ENCODE measurements at regions not wholly inside any gene's neighbourhood (a gene's known extent, or its start where the extent isn't known, plus 50 kb on each side); places are given as distances from the start of the nearest gene placed in this dataset.

GRCh38 chr11:19315511-19315910, 74.8 kb upstream of the E2F8 start:
- TF ChIP-seq NCOA1 (IDR thresholded peaks at IDR 0.05; ENCODE audit: low read depth) (no peak), MXI1 (IDR thresholded peaks at IDR 0.05; ENCODE audit: low read depth, low read length) (no peak), TAF1 (IDR thresholded peaks at IDR 0.05; ENCODE audit: control insufficient read depth, extremely low read depth, insufficient read depth, low read length, severe bottlenecking) (no peak), ZNF561 (CRISPR knock-in tag; conservative IDR thresholded peaks at IDR 0.05) (no peak), CTCF (IDR thresholded peaks at IDR 0.05 in 2 of 3, conservative IDR thresholded peaks at IDR 0.05 in 1 of 3; ENCODE audit: insufficient read depth in 2 of 3, low read depth in 1 of 3, low read length in 3 of 3) (no peak), NFXL1 (CRISPR knock-in tag; IDR thresholded peaks at IDR 0.05) (no peak), MYC (IDR thresholded peaks at IDR 0.05; ENCODE audit: low read depth, low read length) (no peak), MYC (CRISPR knock-in tag; IDR thresholded peaks at IDR 0.05; ENCODE audit: borderline replicate concordance, low read depth) (no peak), BCL6 (CRISPR knock-in tag; IDR thresholded peaks at IDR 0.05) (no peak)
